GM12878 (cell line): ENCODE measurements at regions not wholly inside any gene's neighbourhood (a gene's known extent, or its start where the extent isn't known, plus 50 kb on each side); places are given as distances from the start of the nearest gene placed in this dataset.

Source experiments
- ATAC-seq: fragments of 200-7000 bp; cut with Tn5 transposase; 3 replicates; pipeline ENCODE4 v1.9.1; 2020; ENCODE audit warnings: mild to moderate bottlenecking, moderate library complexity
- BruUV-seq: library from RNA; stranded (reverse); fragments of 400-500 nt; replicated peaks from 2 replicates; lab custom pipeline; 2021; lab: Mats Ljungman, UMichigan
- CTCF ChIA-PET: fragments of 300-600 bp; sonication (Branson Sonifier 250); formaldehyde crosslinking; extraction: SDS; loops from one replicate; lab custom pipeline; 2021; ENCODE audit warnings: inconsistent platforms; lab: Yijun Ruan, JAX
- POLR2A ChIA-PET: fragments of 350-600 bp; formaldehyde crosslinking; extraction: SDS; loops from one replicate; lab custom pipeline; 2021; ENCODE audit warnings: inconsistent platforms; lab: Charles Lee
- RAD21 ChIA-PET: fragments of 300-600 bp; sonication (Branson Sonifier 250); formaldehyde crosslinking; loops from one replicate; lab custom pipeline; 2023; ENCODE audit warnings: antibody characterized with exemption; ENCODE audit not compliant: unreplicated experiment; lab: Charles Lee
- SMC1A ChIA-PET: fragments of 300-600 bp; sonication (Branson Sonifier 250); formaldehyde crosslinking; loops from one replicate; lab custom pipeline; 2023; ENCODE audit not compliant: unreplicated experiment, uncharacterized antibody; lab: Charles Lee
- DNase-seq: peaks from one replicate; pipeline ENCODE4 v3.0.0-alpha.2; 2011; ENCODE audit warnings: low read depth, low spot score
- FAIRE-seq: peaks from 3 replicates; lab custom pipeline; 2011; peaks lifted over from hg19 to GRCh38; lab: Jason Lieb, UNC
- H2AFZ ChIP-seq: 2 replicates; pipeline ENCODE4 v1.6.0; 2011; ENCODE audit warnings: low read depth, low read length, control low read depth; ENCODE audit not compliant: control insufficient read depth
- H3K27ac ChIP-seq: 2 replicates; pipeline ENCODE4 v1.5.1; 2011; ENCODE audit warnings: control low read depth; ENCODE audit not compliant: control insufficient read depth, insufficient read depth
- H3K27me3 ChIP-seq, 2 experiments: replicated peaks in 1 of 2; 2 replicates each; pipeline versions ENCODE4 v1.6.0 to v1.6.1; 2011; ENCODE audit warnings: low read length in 1 of 2; ENCODE audit not compliant: control insufficient read depth in 2 of 2, insufficient read depth in 2 of 2
- H3K36me3 ChIP-seq, 2 experiments: 2 replicates each; pipeline ENCODE4 v1.5.1; 2011; ENCODE audit warnings: low read length in 1 of 2; ENCODE audit not compliant: control insufficient read depth in 2 of 2, insufficient read depth in 2 of 2
- H3K4me1 ChIP-seq: 2 replicates; pipeline ENCODE4 v1.6.1; 2011; ENCODE audit warnings: mild to moderate bottlenecking, low read length, moderate library complexity, mixed read lengths; ENCODE audit not compliant: control insufficient read depth, insufficient read depth
- H3K4me2 ChIP-seq: 2 replicates; pipeline ENCODE4 v1.6.0; 2011; ENCODE audit warnings: control low read depth; ENCODE audit not compliant: control insufficient read depth, insufficient read depth
- H3K4me3 ChIP-seq: fragments of 200-600 bp; sonication (generic); 2 replicates; pipeline ENCODE4 v1.5.1; 2016
- H3K79me2 ChIP-seq: 2 replicates; pipeline ENCODE4 v1.6.0; 2011; ENCODE audit warnings: low read length; ENCODE audit not compliant: control insufficient read depth, insufficient read depth
- H3K9ac ChIP-seq: 2 replicates; pipeline ENCODE4 v1.8.0; 2011; ENCODE audit warnings: low read length, control low read depth, mixed read lengths; ENCODE audit not compliant: control insufficient read depth, insufficient read depth
- H3K9me3 ChIP-seq: replicated peaks from 3 replicates; pipeline ENCODE4 v1.5.1; 2011; ENCODE audit warnings: mild to moderate bottlenecking, low read length; ENCODE audit not compliant: control insufficient read depth, insufficient read depth
- H4K20me1 ChIP-seq: 2 replicates; pipeline ENCODE4 v1.6.0; 2011; ENCODE audit not compliant: control insufficient read depth, insufficient read depth
- CHD2 ChIP-seq: IDR thresholded peaks from 2 replicates; pipeline ENCODE4 v1.6.1; 2011; ENCODE audit warnings: low read depth, low read length, improper control_type of control experiment, borderline replicate concordance
- ESRRA ChIP-seq: IDR thresholded peaks from 2 replicates; pipeline ENCODE4 v1.6.1; 2012; ENCODE audit warnings: mild to moderate bottlenecking, low read length, improper control_type of control experiment
- ETV6 ChIP-seq, 2 experiments: fragments of 450-650 bp in 1 of 2; IDR thresholded peaks in 1 of 2; conservative IDR thresholded peaks in 1 of 2; 2 replicates each; pipeline ENCODE4 v1.6.1; 2014; ENCODE audit warnings: antibody characterized with exemption in 1 of 2, borderline replicate concordance in 1 of 2, low read depth in 1 of 2, mild to moderate bottlenecking in 1 of 2, moderate library complexity in 1 of 2
- GABPA ChIP-seq: IDR thresholded peaks from 2 replicates; pipeline ENCODE4 v1.6.1; 2014; ENCODE audit warnings: antibody characterized with exemption, low read depth, mild to moderate bottlenecking, inconsistent platforms
- KLF5 ChIP-seq: fragments of 450-650 bp; IDR thresholded peaks from 2 replicates; pipeline ENCODE4 v1.6.1; 2014; ENCODE audit warnings: mild to moderate bottlenecking; ENCODE audit not compliant: partially characterized antibody
- NR2F1 ChIP-seq: fragments of 450-650 bp; conservative IDR thresholded peaks from 2 replicates; pipeline ENCODE4 v1.6.1; 2017; ENCODE audit warnings: mild to moderate bottlenecking
- RCOR1 ChIP-seq: conservative IDR thresholded peaks from 2 replicates; pipeline ENCODE4 v1.6.1; 2012; ENCODE audit warnings: low read depth, low read length, improper control_type of control experiment
- SIN3A ChIP-seq: IDR thresholded peaks from 2 replicates; pipeline ENCODE4 v1.6.1; 2012; ENCODE audit warnings: low read depth, low read length, improper control_type of control experiment
- SREBF2 ChIP-seq: IDR thresholded peaks from 2 replicates; pipeline ENCODE4 v1.6.1; 2012; ENCODE audit warnings: mild to moderate bottlenecking, low read length
- TARDBP ChIP-seq: IDR thresholded peaks from 2 replicates; pipeline ENCODE4 v1.6.1; 2016; ENCODE audit warnings: borderline replicate concordance
- TBL1XR1 ChIP-seq: IDR thresholded peaks from 2 replicates; pipeline ENCODE4 v1.6.1; 2012; ENCODE audit warnings: low read depth, low read length, improper control_type of control experiment
- TCF3 ChIP-seq: IDR thresholded peaks from 2 replicates; pipeline ENCODE4 v1.6.1; 2012; ENCODE audit warnings: low read depth, mild to moderate bottlenecking, low read length, borderline replicate concordance; ENCODE audit not compliant: insufficient read depth
- WRNIP1 ChIP-seq: IDR thresholded peaks from 2 replicates; pipeline ENCODE4 v1.6.1; 2011; ENCODE audit warnings: low read depth, low read length, improper control_type of control experiment, borderline replicate concordance
- ZBED1 ChIP-seq: IDR thresholded peaks from 2 replicates; pipeline ENCODE4 v1.6.1; 2016; ENCODE audit warnings: borderline replicate concordance
- ZNF217 ChIP-seq: fragments of 450-650 bp; IDR thresholded peaks from 2 replicates; pipeline ENCODE4 v1.6.1; 2017; ENCODE audit warnings: antibody characterized with exemption, mild to moderate bottlenecking
- ZNF384 ChIP-seq: IDR thresholded peaks from 2 replicates; pipeline ENCODE4 v1.6.1; 2012; ENCODE audit warnings: low read depth, mild to moderate bottlenecking, low read length, improper control_type of control experiment, borderline replicate concordance
- in situ Hi-C: fragments of 300-500 bp; cut with MboI; formaldehyde crosslinking; loops from 9 replicates; pipeline ENCODE4 v1.14.3; 2018; ENCODE audit warnings: mixed read lengths
- intact Hi-C: fragments of 100-400 bp; cut with micrococcal nuclease; formaldehyde crosslinking; loops from one replicate; pipeline ENCODE4 v1.14.2; 2022; ENCODE audit not compliant: unreplicated experiment
- TF ChIP-seq, protein P1 (sequence below): IDR thresholded peaks from 2 replicates; pipeline ENCODE4 v1.6.1; 2011; ENCODE audit warnings: borderline replicate concordance, low read depth, mild to moderate bottlenecking, moderate library complexity, mixed read lengths, low read length; ENCODE audit not compliant: insufficient read depth; ENCODE audit errors: extremely low read length
- TF ChIP-seq, protein P2 (sequence below): fragments of 450-650 bp; conservative IDR thresholded peaks from 2 replicates; pipeline ENCODE4 v1.6.1; 2017; ENCODE audit warnings: mild to moderate bottlenecking, moderate library complexity

DNA sequence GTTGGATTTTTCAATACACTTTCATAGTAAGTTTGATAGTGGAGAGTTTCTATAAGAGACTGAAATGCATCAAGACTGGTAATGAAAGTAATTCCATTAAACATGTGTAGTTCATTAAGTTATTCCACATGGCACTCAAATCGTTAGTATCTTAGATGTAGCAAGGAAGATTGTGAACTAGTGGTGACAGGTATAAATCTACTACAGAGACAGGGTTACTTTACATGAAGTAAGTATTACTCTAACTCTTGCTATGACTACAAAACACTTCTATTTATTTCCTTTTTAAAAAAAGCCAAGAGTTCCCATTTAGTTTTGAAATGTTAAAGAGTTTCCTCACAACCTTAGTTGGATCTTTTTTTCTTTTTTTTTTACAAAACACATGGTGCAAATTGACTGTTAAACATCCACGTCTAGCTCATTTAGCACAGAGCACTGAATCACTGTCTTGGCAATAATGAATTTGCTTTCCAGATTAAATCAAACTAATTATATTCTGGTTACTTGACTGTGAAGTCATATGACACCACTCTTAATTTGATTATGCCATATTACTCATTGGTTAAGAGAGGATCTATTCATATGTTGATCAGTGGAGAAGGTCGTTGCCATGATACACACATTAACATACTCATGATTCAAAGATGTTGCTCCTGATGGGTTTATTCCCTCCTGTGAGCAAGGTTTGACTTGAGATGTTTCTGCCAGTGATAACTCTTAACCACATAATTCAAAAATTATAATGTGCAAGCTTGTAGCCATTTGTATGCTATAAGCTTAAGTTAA, 644.8 kb downstream of the EFNA5 start (continued):
- TF ChIP-seq ETV6 (conservative IDR thresholded peaks at IDR 0.05 in 1 of 2, IDR thresholded peaks at IDR 0.05 in 1 of 2; ENCODE audit: borderline replicate concordance in 1 of 2, low read depth in 1 of 2) = no peak

DNA sequence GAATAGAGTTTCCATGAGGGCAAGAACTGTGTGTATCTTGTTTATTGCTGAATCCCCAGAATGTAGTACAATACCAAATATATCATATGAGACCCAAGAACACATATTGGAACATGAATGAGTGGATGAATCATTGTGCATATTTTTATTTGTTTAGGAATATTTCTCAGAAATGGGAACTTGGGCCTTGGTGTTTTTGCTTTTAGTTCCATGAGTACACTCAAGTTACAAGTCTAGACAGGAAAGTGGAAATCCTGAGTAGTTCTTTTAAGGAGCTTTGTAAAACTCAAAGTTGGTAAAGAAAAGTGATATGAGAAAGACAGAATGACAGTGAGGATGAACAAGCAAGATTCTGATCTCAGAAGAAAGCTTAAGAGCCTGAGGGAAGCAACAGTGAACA, 647.0 kb downstream of the EFNA5 start:
- Histone ChIP-seq H3K27me3 (no peaks in the 10 kb centered on the region), H3K36me3 (no peaks in the 10 kb centered on the region), H2AFZ (no peak overlapping the region), H3K4me1 (no peaks in the 10 kb centered on the region), H3K4me2 (no peak overlapping the region), H3K9me3 (no peaks in the 10 kb centered on the region), H3K27ac (no peak overlapping the region), H3K79me2 (no peaks in the 10 kb centered on the region), H3K4me3 (no peak overlapping the region), H3K9ac (no peak overlapping the region), H4K20me1 (no peaks in the 10 kb centered on the region)
- FAIRE-seq (no peak), DNase-seq (no peak), ATAC-seq (no peak)
- ChIA-PET RAD21 (interaction anchor here (1.3 kb wide), 1 partner anchor 17 kb away, joined by 3 read pairs; no protein-coding TSS in a partner anchor), SMC1A (interaction anchor here (1.0 kb wide), 2 partner anchors 10 to 12 kb away, joined by 4 read pairs; no protein-coding TSS in a partner anchor), CTCF (interaction anchor here (0.5 to 1.0 kb wide), 2 partner anchors 14 to 640 kb away, joined by 3 read pairs; no protein-coding TSS in a partner anchor), POLR2A (no interaction called here)
- in situ Hi-C loops (no loop called here), intact Hi-C loops (no loop called here)
- BruUV-seq = no TSS peak
- TF ChIP-seq NR2F1 (no peak), RCOR1 (no peak), GABPA (no peak), ESRRA (no peak), TCF3 (no peak), ZNF384 (no peak), CHD2 (no peak), SREBF2 (no peak), SIN3A (no peak), TARDBP (no peak), ETV6 (conservative IDR thresholded peaks at IDR 0.05 in 1 of 2, IDR thresholded peaks at IDR 0.05 in 1 of 2; ENCODE audit: borderline replicate concordance in 1 of 2, low read depth in 1 of 2) (no peak), ZBED1 (no peak), ZNF217 (no peak), KLF5 (no peak), TBL1XR1 (no peak), WRNIP1 (no peak)
- TF ChIP-seq, protein P1, sequence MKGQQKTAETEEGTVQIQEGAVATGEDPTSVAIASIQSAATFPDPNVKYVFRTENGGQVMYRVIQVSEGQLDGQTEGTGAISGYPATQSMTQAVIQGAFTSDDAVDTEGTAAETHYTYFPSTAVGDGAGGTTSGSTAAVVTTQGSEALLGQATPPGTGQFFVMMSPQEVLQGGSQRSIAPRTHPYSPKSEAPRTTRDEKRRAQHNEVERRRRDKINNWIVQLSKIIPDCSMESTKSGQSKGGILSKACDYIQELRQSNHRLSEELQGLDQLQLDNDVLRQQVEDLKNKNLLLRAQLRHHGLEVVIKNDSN = no peak
- TF ChIP-seq, protein P2, sequence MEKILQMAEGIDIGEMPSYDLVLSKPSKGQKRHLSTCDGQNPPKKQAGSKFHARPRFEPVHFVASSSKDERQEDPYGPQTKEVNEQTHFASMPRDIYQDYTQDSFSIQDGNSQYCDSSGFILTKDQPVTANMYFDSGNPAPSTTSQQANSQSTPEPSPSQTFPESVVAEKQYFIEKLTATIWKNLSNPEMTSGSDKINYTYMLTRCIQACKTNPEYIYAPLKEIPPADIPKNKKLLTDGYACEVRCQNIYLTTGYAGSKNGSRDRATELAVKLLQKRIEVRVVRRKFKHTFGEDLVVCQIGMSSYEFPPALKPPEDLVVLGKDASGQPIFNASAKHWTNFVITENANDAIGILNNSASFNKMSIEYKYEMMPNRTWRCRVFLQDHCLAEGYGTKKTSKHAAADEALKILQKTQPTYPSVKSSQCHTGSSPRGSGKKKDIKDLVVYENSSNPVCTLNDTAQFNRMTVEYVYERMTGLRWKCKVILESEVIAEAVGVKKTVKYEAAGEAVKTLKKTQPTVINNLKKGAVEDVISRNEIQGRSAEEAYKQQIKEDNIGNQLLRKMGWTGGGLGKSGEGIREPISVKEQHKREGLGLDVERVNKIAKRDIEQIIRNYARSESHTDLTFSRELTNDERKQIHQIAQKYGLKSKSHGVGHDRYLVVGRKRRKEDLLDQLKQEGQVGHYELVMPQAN = no peak
